ENCODE measurements at regions not wholly inside any gene's neighbourhood (a gene's known extent, or its start where the extent isn't known, plus 50 kb on each side); places are given as distances from the start of the nearest gene placed in this dataset.
"Not testable (repeated sequence)": the region's sequence is repeated elsewhere in the genome, so short reads cannot be mapped to it uniquely, and the experiment has no call there.

GRCh38 chr13:50493683-50494082, 349.8 kb downstream of the DLEU7 start:
- DNase-seq = no peak

- no peak for DNase-seq
These were observed 349.4 kb downstream of the DLEU7 start for GRCh38 chr13:50494138-50494537.

GRCh38 chr13:50503212-50503611, 340.3 kb downstream of the DLEU7 start:
- not testable (repeated sequence) for DNase-seq

GRCh38 chr13:50509167-50509566, 334.3 kb downstream of the DLEU7 start:
- DNase-seq = no peak

GRCh38 chr13:50509771-50510441, 333.6 kb downstream of the DLEU7 start:
- no peak for DNase-seq

- DNase-seq = not testable (repeated sequence)
These were observed 332.5 kb downstream of the DLEU7 start for GRCh38 chr13:50510885-50511545.

- no peak for DNase-seq
These were observed 331.6 kb downstream of the DLEU7 start for GRCh38 chr13:50511877-50512341.

- DNase-seq = peak; percentile 17
These were observed 330.8 kb downstream of the DLEU7 start for GRCh38 chr13:50512474-50513299.

- DNase-seq = no peak
These were observed 330.1 kb downstream of the DLEU7 start for GRCh38 chr13:50513300-50513877.

- DNase-seq = no peak
These were observed 329.2 kb downstream of the DLEU7 start for GRCh38 chr13:50514249-50514648.

- no peak for DNase-seq
These were observed 325.4 kb downstream of the DLEU7 start for GRCh38 chr13:50518131-50518530.

GRCh38 chr13:50518781-50519201, 324.7 kb downstream of the DLEU7 start:
- DNase-seq = no peak

GRCh38 chr13:50519866-50520265, 323.6 kb downstream of the DLEU7 start:
- DNase-seq = no peak

GRCh38 chr13:50521006-50521830, 322.3 kb downstream of the DLEU7 start:
- DNase-seq = no peak

- DNase-seq = no peak
These were observed 321.7 kb downstream of the DLEU7 start for GRCh38 chr13:50521831-50522149.

- DNase-seq = no peak
These were observed 321.0 kb downstream of the DLEU7 start for GRCh38 chr13:50522506-50522905.

GRCh38 chr13:50523307-50523706, 320.2 kb downstream of the DLEU7 start:
- no peak for DNase-seq

GRCh38 chr13:50524560-50524959, 318.9 kb downstream of the DLEU7 start:
- DNase-seq = no peak

GRCh38 chr13:50526661-50527071, 316.8 kb downstream of the DLEU7 start:
- no peak for DNase-seq

GRCh38 chr13:50527188-50527587, 316.3 kb downstream of the DLEU7 start:
- DNase-seq = no peak

GRCh38 chr13:50527612-50528509, 315.6 kb downstream of the DLEU7 start:
- DNase-seq = no peak

Data from skin of body (tissue), 1 donor.